H9 (cell line): ENCODE measurements at regions not wholly inside any gene's neighbourhood (a gene's known extent, or its start where the extent isn't known, plus 50 kb on each side); places are given as distances from the start of the nearest gene placed in this dataset.

Experiments used
- DNase-seq: peaks from one replicate; pipeline ENCODE4 v3.0.0-alpha.2; 2017
- H2AFZ ChIP-seq: one replicate; pipeline ENCODE4 v1.6.1; 2013; ENCODE audit warnings: mild to moderate bottlenecking, low read length, control low read depth, moderate library complexity
- H2AK5ac ChIP-seq: 2 replicates; pipeline ENCODE4 v1.6.1; 2013; ENCODE audit warnings: low read length, control low read depth, mixed read lengths; ENCODE audit not compliant: insufficient read length
- H2BK120ac ChIP-seq: one replicate; pipeline ENCODE4 v1.6.1; 2013; ENCODE audit warnings: low read depth, mild to moderate bottlenecking, low read length, control low read depth, inconsistent platforms; ENCODE audit not compliant: poor library complexity, severe bottlenecking
- H2BK12ac ChIP-seq: 2 replicates; pipeline ENCODE4 v1.6.1; 2013; ENCODE audit warnings: low read length, control low read depth, mixed read lengths, low read depth; ENCODE audit not compliant: insufficient read length
- H2BK15ac ChIP-seq: 2 replicates; pipeline ENCODE4 v1.6.1; 2013; ENCODE audit warnings: low read depth, low read length, control low read depth
- H2BK20ac ChIP-seq: one replicate; pipeline ENCODE4 v1.6.1; 2013; ENCODE audit warnings: low read depth, mild to moderate bottlenecking, low read length, control low read depth, inconsistent platforms; ENCODE audit not compliant: poor library complexity, severe bottlenecking
- H2BK5ac ChIP-seq: 2 replicates; pipeline ENCODE4 v1.6.1; 2013; ENCODE audit warnings: low read length, control low read depth, mixed read lengths; ENCODE audit not compliant: insufficient read length
- H3K14ac ChIP-seq: 2 replicates; pipeline ENCODE4 v1.6.1; 2013; ENCODE audit warnings: low read length, control low read depth; ENCODE audit not compliant: insufficient read depth
- H3K18ac ChIP-seq: 2 replicates; pipeline ENCODE4 v1.6.1; 2013; ENCODE audit warnings: low read depth, mild to moderate bottlenecking, mixed read lengths, low read length, control low read depth; ENCODE audit not compliant: insufficient read length
- H3K23ac ChIP-seq: 2 replicates; pipeline ENCODE4 v1.6.1; 2013; ENCODE audit warnings: low read length, control low read depth, mixed read lengths, low read depth; ENCODE audit not compliant: insufficient read length
- H3K23me2 ChIP-seq: 2 replicates; pipeline ENCODE4 v1.6.1; 2013; ENCODE audit warnings: low read depth, mild to moderate bottlenecking, mixed read lengths, low read length, control low read depth; ENCODE audit not compliant: insufficient read length, poor library complexity, severe bottlenecking
- H3K27ac ChIP-seq: 2 replicates; pipeline ENCODE4 v1.5.1; 2013; ENCODE audit warnings: low read length, control low read depth, mixed read lengths, low read depth; ENCODE audit not compliant: insufficient read length
- H3K27me3 ChIP-seq: 2 replicates; pipeline ENCODE4 v1.6.1; 2013; ENCODE audit warnings: low read length, control low read depth, inconsistent platforms; ENCODE audit not compliant: insufficient read depth
- H3K4ac ChIP-seq: 2 replicates; pipeline ENCODE4 v1.6.1; 2013; ENCODE audit warnings: low read depth, mild to moderate bottlenecking, control low read depth, inconsistent platforms, low read length, moderate library complexity
- H3K4me1 ChIP-seq: 2 replicates; pipeline ENCODE4 v1.6.1; 2013; ENCODE audit warnings: low read length, control low read depth, inconsistent platforms; ENCODE audit not compliant: insufficient read depth
- H3K4me2 ChIP-seq: 2 replicates; pipeline ENCODE4 v1.6.1; 2013; ENCODE audit warnings: low read length, control low read depth, mixed read lengths; ENCODE audit not compliant: insufficient read length, insufficient read depth
- H3K56ac ChIP-seq: 2 replicates; pipeline ENCODE4 v1.6.1; 2013; ENCODE audit warnings: low read depth, mild to moderate bottlenecking, mixed read lengths, low read length, control low read depth; ENCODE audit not compliant: insufficient read length
- H3K79me1 ChIP-seq: 2 replicates; pipeline ENCODE4 v1.6.1; 2013; ENCODE audit warnings: low read depth, mild to moderate bottlenecking, moderate library complexity, low read length, control low read depth, inconsistent platforms; ENCODE audit not compliant: insufficient read depth, poor library complexity, severe bottlenecking
- H3K79me2 ChIP-seq: 2 replicates; pipeline ENCODE4 v1.6.1; 2013; ENCODE audit warnings: low read length, control low read depth, inconsistent platforms; ENCODE audit not compliant: insufficient read depth
- H3K9ac ChIP-seq: 2 replicates; pipeline ENCODE4 v1.6.1; 2013; ENCODE audit warnings: low read length, control low read depth, mixed read lengths; ENCODE audit not compliant: insufficient read length; ENCODE audit errors: extremely low read depth
- H3K9me3 ChIP-seq: one replicate; pipeline ENCODE4 v1.6.1; 2013; ENCODE audit warnings: low read depth, low read length, inconsistent platforms; ENCODE audit not compliant: control insufficient read depth
- H3T11ph ChIP-seq: one replicate; pipeline ENCODE4 v1.6.1; 2013; ENCODE audit warnings: mild to moderate bottlenecking, low read length, control low read depth, inconsistent platforms
- H4K20me1 ChIP-seq: one replicate; pipeline ENCODE4 v1.6.1; 2013; ENCODE audit not compliant: control insufficient read depth, insufficient read length, insufficient read depth
- H4K5ac ChIP-seq: 2 replicates; pipeline ENCODE4 v1.6.1; 2013; ENCODE audit warnings: low read depth, mild to moderate bottlenecking, mixed read lengths, low read length, control low read depth; ENCODE audit not compliant: insufficient read length
- H4K8ac ChIP-seq: replicated peaks from 2 replicates; pipeline ENCODE4 v1.6.1; 2013; ENCODE audit warnings: low read length, control low read depth, mixed read lengths, low read depth; ENCODE audit not compliant: insufficient read length
- H4K91ac ChIP-seq: 2 replicates; pipeline ENCODE4 v1.6.1; 2013; ENCODE audit warnings: low read depth, mild to moderate bottlenecking, moderate library complexity, mixed read lengths, low read length, control low read depth; ENCODE audit not compliant: insufficient read length
- H3K27ac Mint-ChIP-seq, 3 experiments: 2 replicates in 2 of 3; 3 replicates in 1 of 3; pipeline ENCODE4 v1.8.0; 2020 to 2021; ENCODE audit warnings: mixed read lengths in 3 of 3, mild to moderate bottlenecking in 1 of 3, moderate library complexity in 1 of 3
- H3K27me3 Mint-ChIP-seq: 2 replicates; pipeline ENCODE4 v1.8.0; 2021; ENCODE audit warnings: low read depth, mild to moderate bottlenecking, moderate library complexity, mixed read lengths
- H3K36me3 Mint-ChIP-seq, 3 experiments: 2 replicates in 2 of 3; 3 replicates in 1 of 3; pipeline ENCODE4 v1.8.0; 2020 to 2021; ENCODE audit warnings: low read depth in 3 of 3, mixed read lengths in 3 of 3; ENCODE audit not compliant: insufficient read depth in 1 of 3
- H3K4me1 Mint-ChIP-seq, 2 experiments: 2 replicates each; pipeline ENCODE4 v1.8.0; 2020; ENCODE audit warnings: mixed read lengths in 2 of 2
- H3K4me3 Mint-ChIP-seq, 2 experiments: 2 replicates in 1 of 2; 3 replicates in 1 of 2; pipeline ENCODE4 v1.8.0; 2020 to 2021; ENCODE audit warnings: mild to moderate bottlenecking in 2 of 2, mixed read lengths in 2 of 2, moderate library complexity in 1 of 2
- H3K9me3 Mint-ChIP-seq, 2 experiments: 2 replicates in 1 of 2; 3 replicates in 1 of 2; pipeline ENCODE4 v1.8.0; 2020; ENCODE audit warnings: mild to moderate bottlenecking in 2 of 2, mixed read lengths in 2 of 2, moderate library complexity in 1 of 2
- CTCF ChIP-seq: fragments of 200-600 bp; sonication (generic); conservative IDR thresholded peaks from 3 replicates; pipeline ENCODE4 v1.8.0; 2021; ENCODE audit warnings: antibody characterized with exemption, mild to moderate bottlenecking
- WGBS: extraction: QIAGEN DNeasy Blood & Tissue Kit; methylation state at CpG from one replicate; pipeline ENCODE4 v1.1.7; 2013; ENCODE audit warnings: missing lambda C conversion rate, low lambda C conversion rate, mixed read lengths; ENCODE audit not compliant: insufficient read length; ENCODE audit errors: extremely low coverage; 5-methylcytosine and 5-hydroxymethylcytosine counted together

DNA sequence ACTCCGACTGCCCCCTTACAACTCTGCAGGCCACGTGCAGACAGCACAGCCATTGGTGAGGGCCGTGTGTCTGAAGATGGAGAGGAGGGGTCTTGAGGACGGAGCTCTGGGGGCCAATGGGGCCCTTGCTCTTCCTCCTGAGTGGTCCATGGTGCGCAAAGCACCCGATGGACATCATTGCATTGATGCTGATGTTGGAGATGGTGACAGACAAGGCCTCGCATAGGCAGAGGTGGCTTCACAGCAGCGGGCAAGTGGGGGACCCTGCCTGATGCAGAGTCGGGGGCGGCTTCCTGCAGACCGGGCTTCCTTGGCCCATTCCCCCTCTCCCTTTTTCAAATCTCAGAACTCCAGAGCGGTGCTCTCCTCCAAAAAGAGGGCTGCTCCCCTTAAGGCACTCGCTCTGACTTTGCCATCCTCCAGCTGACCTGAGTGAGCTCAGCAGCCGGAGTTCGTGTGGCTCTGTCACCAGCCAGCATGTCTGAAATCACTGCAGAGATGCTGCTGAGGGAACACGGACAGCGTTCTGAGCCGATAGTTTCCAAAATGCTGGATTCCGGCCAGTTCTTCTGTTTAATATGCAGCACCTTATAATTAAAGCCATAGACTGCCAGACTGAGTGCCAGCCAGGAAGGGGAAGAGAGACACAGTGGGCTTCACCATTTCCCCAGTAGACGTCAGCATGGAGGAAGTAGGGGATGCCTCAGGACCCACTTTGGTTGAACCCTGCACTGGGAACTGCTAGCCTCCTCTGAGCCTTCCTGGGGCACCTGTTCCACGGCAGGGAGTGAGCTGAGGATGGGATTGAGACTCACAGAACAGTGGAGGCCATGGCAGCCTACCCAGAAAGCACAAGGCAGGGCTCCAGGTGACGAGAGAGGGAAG is 278.2 kb downstream of the BRD1 start:
- Histone ChIP-seq H4K8ac (no peak overlapping the region), H3K23ac (no peak overlapping the region), H3K18ac (no peak overlapping the region), H3K4ac (no peak overlapping the region), H2AFZ (no peak overlapping the region), H2AK5ac (no peak overlapping the region), H3K4me1 (no peaks in the 10 kb centered on the region), H3K27ac (no peak overlapping the region), H4K91ac (no peak overlapping the region), H2BK20ac (no peak overlapping the region), H3K9me3 (peaks cover 8% of the 10 kb centered on the region), H2BK120ac (no peak overlapping the region), H4K5ac (no peak overlapping the region), H2BK5ac (no peak overlapping the region), H3K79me1 (no peaks in the 10 kb centered on the region), H3K27me3 (no peaks in the 10 kb centered on the region), H3K9ac (no peak overlapping the region), H4K20me1 (no peaks in the 10 kb centered on the region), H3K56ac (no peak overlapping the region), H3K4me2 (no peak overlapping the region), H3K79me2 (no peaks in the 10 kb centered on the region), H2BK12ac (no peak overlapping the region), H2BK15ac (no peak overlapping the region), H3K14ac (no peak overlapping the region), H3T11ph (no peak overlapping the region), H3K23me2 (no peaks in the 10 kb centered on the region)
- H3K27me3 Mint-ChIP-seq = peaks cover 14% of the 10 kb centered on the region
- no peak for TF ChIP-seq CTCF
- no peak for DNase-seq
- H3K4me1 Mint-ChIP-seq = peaks cover 18 to 21% of the 10 kb centered on the region in 2 experiments
- peak overlapping the region in 1 of 3 experiments; percentile 48; a peak in 1 of 7 replicates for H3K27ac Mint-ChIP-seq
- H3K36me3 Mint-ChIP-seq = peaks cover 9 to 17% (median 10%) of the 10 kb centered on the region in 3 experiments
- no peak overlapping the region for H3K4me3 Mint-ChIP-seq
- no CpG with 5 or more reads among the region's 22 CpGs for WGBS
- peaks cover 14 to 19% of the 10 kb centered on the region in 2 experiments for H3K9me3 Mint-ChIP-seq
